H9 (cell line): ENCODE measurements at regions not wholly inside any gene's neighbourhood (a gene's known extent, or its start where the extent isn't known, plus 50 kb on each side); places are given as distances from the start of the nearest gene placed in this dataset.

ENCODE experiments used
- DNase-seq: peaks from one replicate; pipeline ENCODE4 v3.0.0-alpha.2; 2017
- H2AFZ ChIP-seq: one replicate; pipeline ENCODE4 v1.6.1; 2013; ENCODE audit warnings: mild to moderate bottlenecking, low read length, control low read depth, moderate library complexity
- H2AK5ac ChIP-seq: 2 replicates; pipeline ENCODE4 v1.6.1; 2013; ENCODE audit warnings: low read length, control low read depth, mixed read lengths; ENCODE audit not compliant: insufficient read length
- H2BK120ac ChIP-seq: one replicate; pipeline ENCODE4 v1.6.1; 2013; ENCODE audit warnings: low read depth, mild to moderate bottlenecking, low read length, control low read depth, inconsistent platforms; ENCODE audit not compliant: poor library complexity, severe bottlenecking
- H2BK12ac ChIP-seq: 2 replicates; pipeline ENCODE4 v1.6.1; 2013; ENCODE audit warnings: low read length, control low read depth, mixed read lengths, low read depth; ENCODE audit not compliant: insufficient read length
- H2BK15ac ChIP-seq: 2 replicates; pipeline ENCODE4 v1.6.1; 2013; ENCODE audit warnings: low read depth, low read length, control low read depth
- H2BK20ac ChIP-seq: one replicate; pipeline ENCODE4 v1.6.1; 2013; ENCODE audit warnings: low read depth, mild to moderate bottlenecking, low read length, control low read depth, inconsistent platforms; ENCODE audit not compliant: poor library complexity, severe bottlenecking
- H2BK5ac ChIP-seq: 2 replicates; pipeline ENCODE4 v1.6.1; 2013; ENCODE audit warnings: low read length, control low read depth, mixed read lengths; ENCODE audit not compliant: insufficient read length
- H3K14ac ChIP-seq: 2 replicates; pipeline ENCODE4 v1.6.1; 2013; ENCODE audit warnings: low read length, control low read depth; ENCODE audit not compliant: insufficient read depth
- H3K18ac ChIP-seq: 2 replicates; pipeline ENCODE4 v1.6.1; 2013; ENCODE audit warnings: low read depth, mild to moderate bottlenecking, mixed read lengths, low read length, control low read depth; ENCODE audit not compliant: insufficient read length
- H3K23ac ChIP-seq: 2 replicates; pipeline ENCODE4 v1.6.1; 2013; ENCODE audit warnings: low read length, control low read depth, mixed read lengths, low read depth; ENCODE audit not compliant: insufficient read length
- H3K23me2 ChIP-seq: 2 replicates; pipeline ENCODE4 v1.6.1; 2013; ENCODE audit warnings: low read depth, mild to moderate bottlenecking, mixed read lengths, low read length, control low read depth; ENCODE audit not compliant: insufficient read length, poor library complexity, severe bottlenecking
- H3K27ac ChIP-seq: 2 replicates; pipeline ENCODE4 v1.5.1; 2013; ENCODE audit warnings: low read length, control low read depth, mixed read lengths, low read depth; ENCODE audit not compliant: insufficient read length
- H3K27me3 ChIP-seq: 2 replicates; pipeline ENCODE4 v1.6.1; 2013; ENCODE audit warnings: low read length, control low read depth, inconsistent platforms; ENCODE audit not compliant: insufficient read depth
- H3K4ac ChIP-seq: 2 replicates; pipeline ENCODE4 v1.6.1; 2013; ENCODE audit warnings: low read depth, mild to moderate bottlenecking, control low read depth, inconsistent platforms, low read length, moderate library complexity
- H3K4me1 ChIP-seq: 2 replicates; pipeline ENCODE4 v1.6.1; 2013; ENCODE audit warnings: low read length, control low read depth, inconsistent platforms; ENCODE audit not compliant: insufficient read depth
- H3K4me2 ChIP-seq: 2 replicates; pipeline ENCODE4 v1.6.1; 2013; ENCODE audit warnings: low read length, control low read depth, mixed read lengths; ENCODE audit not compliant: insufficient read length, insufficient read depth
- H3K56ac ChIP-seq: 2 replicates; pipeline ENCODE4 v1.6.1; 2013; ENCODE audit warnings: low read depth, mild to moderate bottlenecking, mixed read lengths, low read length, control low read depth; ENCODE audit not compliant: insufficient read length
- H3K79me1 ChIP-seq: 2 replicates; pipeline ENCODE4 v1.6.1; 2013; ENCODE audit warnings: low read depth, mild to moderate bottlenecking, moderate library complexity, low read length, control low read depth, inconsistent platforms; ENCODE audit not compliant: insufficient read depth, poor library complexity, severe bottlenecking
- H3K79me2 ChIP-seq: 2 replicates; pipeline ENCODE4 v1.6.1; 2013; ENCODE audit warnings: low read length, control low read depth, inconsistent platforms; ENCODE audit not compliant: insufficient read depth
- H3K9ac ChIP-seq: 2 replicates; pipeline ENCODE4 v1.6.1; 2013; ENCODE audit warnings: low read length, control low read depth, mixed read lengths; ENCODE audit not compliant: insufficient read length; ENCODE audit errors: extremely low read depth
- H3K9me3 ChIP-seq: one replicate; pipeline ENCODE4 v1.6.1; 2013; ENCODE audit warnings: low read depth, low read length, inconsistent platforms; ENCODE audit not compliant: control insufficient read depth
- H3T11ph ChIP-seq: one replicate; pipeline ENCODE4 v1.6.1; 2013; ENCODE audit warnings: mild to moderate bottlenecking, low read length, control low read depth, inconsistent platforms
- H4K20me1 ChIP-seq: one replicate; pipeline ENCODE4 v1.6.1; 2013; ENCODE audit not compliant: control insufficient read depth, insufficient read length, insufficient read depth
- H4K5ac ChIP-seq: 2 replicates; pipeline ENCODE4 v1.6.1; 2013; ENCODE audit warnings: low read depth, mild to moderate bottlenecking, mixed read lengths, low read length, control low read depth; ENCODE audit not compliant: insufficient read length
- H4K8ac ChIP-seq: replicated peaks from 2 replicates; pipeline ENCODE4 v1.6.1; 2013; ENCODE audit warnings: low read length, control low read depth, mixed read lengths, low read depth; ENCODE audit not compliant: insufficient read length
- H4K91ac ChIP-seq: 2 replicates; pipeline ENCODE4 v1.6.1; 2013; ENCODE audit warnings: low read depth, mild to moderate bottlenecking, moderate library complexity, mixed read lengths, low read length, control low read depth; ENCODE audit not compliant: insufficient read length
- H3K27ac Mint-ChIP-seq, 3 experiments: 2 replicates in 2 of 3; 3 replicates in 1 of 3; pipeline ENCODE4 v1.8.0; 2020 to 2021; ENCODE audit warnings: mixed read lengths in 3 of 3, mild to moderate bottlenecking in 1 of 3, moderate library complexity in 1 of 3
- H3K27me3 Mint-ChIP-seq: 2 replicates; pipeline ENCODE4 v1.8.0; 2021; ENCODE audit warnings: low read depth, mild to moderate bottlenecking, moderate library complexity, mixed read lengths
- H3K36me3 Mint-ChIP-seq, 3 experiments: 2 replicates in 2 of 3; 3 replicates in 1 of 3; pipeline ENCODE4 v1.8.0; 2020 to 2021; ENCODE audit warnings: low read depth in 3 of 3, mixed read lengths in 3 of 3; ENCODE audit not compliant: insufficient read depth in 1 of 3
- H3K4me1 Mint-ChIP-seq, 2 experiments: 2 replicates each; pipeline ENCODE4 v1.8.0; 2020; ENCODE audit warnings: mixed read lengths in 2 of 2
- H3K4me3 Mint-ChIP-seq, 2 experiments: 2 replicates in 1 of 2; 3 replicates in 1 of 2; pipeline ENCODE4 v1.8.0; 2020 to 2021; ENCODE audit warnings: mild to moderate bottlenecking in 2 of 2, mixed read lengths in 2 of 2, moderate library complexity in 1 of 2
- H3K9me3 Mint-ChIP-seq, 2 experiments: 2 replicates in 1 of 2; 3 replicates in 1 of 2; pipeline ENCODE4 v1.8.0; 2020; ENCODE audit warnings: mild to moderate bottlenecking in 2 of 2, mixed read lengths in 2 of 2, moderate library complexity in 1 of 2
- WGBS: extraction: QIAGEN DNeasy Blood & Tissue Kit; methylation state at CpG from one replicate; pipeline ENCODE4 v1.1.7; 2013; ENCODE audit warnings: missing lambda C conversion rate, low lambda C conversion rate, mixed read lengths; ENCODE audit not compliant: insufficient read length; ENCODE audit errors: extremely low coverage; 5-methylcytosine and 5-hydroxymethylcytosine counted together
- TF ChIP-seq, protein P1 (sequence below): fragments of 200-600 bp; sonication (generic); conservative IDR thresholded peaks from 3 replicates; pipeline ENCODE4 v1.8.0; 2021; ENCODE audit warnings: antibody characterized with exemption, mild to moderate bottlenecking

- Histone ChIP-seq H2BK12ac (no peak overlapping the region), H3K79me1 (no peaks in the 10 kb centered on the region), H3K27me3 (no peaks in the 10 kb centered on the region), H2BK15ac (no peak overlapping the region), H3K23ac (no peak overlapping the region), H3K27ac (no peak overlapping the region), H2AFZ (no peak overlapping the region), H3K18ac (no peak overlapping the region), H3T11ph (no peak overlapping the region), H2AK5ac (no peak overlapping the region), H3K23me2 (no peaks in the 10 kb centered on the region), H4K91ac (no peak overlapping the region), H4K20me1 (no peaks in the 10 kb centered on the region), H3K9ac (no peak overlapping the region), H3K9me3 (peaks cover 4% of the 10 kb centered on the region), H3K4me1 (no peaks in the 10 kb centered on the region), H3K4ac (no peak overlapping the region), H3K79me2 (no peaks in the 10 kb centered on the region), H3K4me2 (no peak overlapping the region), H3K14ac (no peak overlapping the region), H2BK120ac (no peak overlapping the region), H2BK20ac (no peak overlapping the region), H4K5ac (no peak overlapping the region), H2BK5ac (no peak overlapping the region), H3K56ac (no peak overlapping the region), H4K8ac (no peak overlapping the region)
- H3K27me3 Mint-ChIP-seq, result peaks cover 3% of the 10 kb centered on the region
- TF ChIP-seq, protein P1, sequence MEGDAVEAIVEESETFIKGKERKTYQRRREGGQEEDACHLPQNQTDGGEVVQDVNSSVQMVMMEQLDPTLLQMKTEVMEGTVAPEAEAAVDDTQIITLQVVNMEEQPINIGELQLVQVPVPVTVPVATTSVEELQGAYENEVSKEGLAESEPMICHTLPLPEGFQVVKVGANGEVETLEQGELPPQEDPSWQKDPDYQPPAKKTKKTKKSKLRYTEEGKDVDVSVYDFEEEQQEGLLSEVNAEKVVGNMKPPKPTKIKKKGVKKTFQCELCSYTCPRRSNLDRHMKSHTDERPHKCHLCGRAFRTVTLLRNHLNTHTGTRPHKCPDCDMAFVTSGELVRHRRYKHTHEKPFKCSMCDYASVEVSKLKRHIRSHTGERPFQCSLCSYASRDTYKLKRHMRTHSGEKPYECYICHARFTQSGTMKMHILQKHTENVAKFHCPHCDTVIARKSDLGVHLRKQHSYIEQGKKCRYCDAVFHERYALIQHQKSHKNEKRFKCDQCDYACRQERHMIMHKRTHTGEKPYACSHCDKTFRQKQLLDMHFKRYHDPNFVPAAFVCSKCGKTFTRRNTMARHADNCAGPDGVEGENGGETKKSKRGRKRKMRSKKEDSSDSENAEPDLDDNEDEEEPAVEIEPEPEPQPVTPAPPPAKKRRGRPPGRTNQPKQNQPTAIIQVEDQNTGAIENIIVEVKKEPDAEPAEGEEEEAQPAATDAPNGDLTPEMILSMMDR, result no peak
- H3K4me3 Mint-ChIP-seq, result no peak overlapping the region
- peaks cover 0 to 6% (median under 1%) of the 10 kb centered on the region in 3 experiments; a peak in 2 of 7 replicates for H3K36me3 Mint-ChIP-seq
- no peaks in the 10 kb centered on the region for H3K4me1 Mint-ChIP-seq
- WGBS, result no CpG with 5 or more reads among the region's 2 CpGs
- peaks cover 4 to 11% of the 10 kb centered on the region in 2 experiments for H3K9me3 Mint-ChIP-seq
- no peak overlapping the region for H3K27ac Mint-ChIP-seq
- DNase-seq, result no peak
Measured at GRCh38 chr6:2543321-2543720, 207.4 kb downstream of the MYLK4 start.
